GM12891 (cell line): ENCODE measurements at regions not wholly inside any gene's neighbourhood (a gene's known extent, or its start where the extent isn't known, plus 50 kb on each side); places are given as distances from the start of the nearest gene placed in this dataset.
"Not testable (repeated sequence)": the region's sequence is repeated elsewhere in the genome, so short reads cannot be mapped to it uniquely, and the experiment has no call there.

Experiments used
- POLR2A ChIP-seq: IDR thresholded peaks from 2 replicates; pipeline ENCODE4 v1.6.1; 2011; ENCODE audit warnings: low read depth, low read length, control low read depth
- POLR2AphosphoS5 ChIP-seq: IDR thresholded peaks from 2 replicates; pipeline ENCODE4 v1.6.1; 2011; ENCODE audit warnings: low read depth, low read length, control low read depth
- POU2F2 ChIP-seq: IDR thresholded peaks from 2 replicates; pipeline ENCODE4 v1.6.1; 2011; ENCODE audit warnings: low read depth, mild to moderate bottlenecking, control low read depth, low read length, moderate library complexity
- SPI1 ChIP-seq: IDR thresholded peaks from 2 replicates; pipeline ENCODE4 v1.6.1; 2011; ENCODE audit warnings: low read depth, low read length, control low read depth
- TAF1 ChIP-seq: IDR thresholded peaks from 2 replicates; pipeline ENCODE4 v1.6.1; 2011; ENCODE audit warnings: low read depth, low read length, control low read depth

GRCh38 chr2:3104958-3105813 is 272.4 kb downstream of the EIPR1 start:
- TF ChIP-seq POLR2AphosphoS5, POLR2A, TAF1, SPI1, POU2F2: not testable (repeated sequence)
